ENCODE measurements at regions not wholly inside any gene's neighbourhood (a gene's known extent, or its start where the extent isn't known, plus 50 kb on each side); places are given as distances from the start of the nearest gene placed in this dataset.

DNA sequence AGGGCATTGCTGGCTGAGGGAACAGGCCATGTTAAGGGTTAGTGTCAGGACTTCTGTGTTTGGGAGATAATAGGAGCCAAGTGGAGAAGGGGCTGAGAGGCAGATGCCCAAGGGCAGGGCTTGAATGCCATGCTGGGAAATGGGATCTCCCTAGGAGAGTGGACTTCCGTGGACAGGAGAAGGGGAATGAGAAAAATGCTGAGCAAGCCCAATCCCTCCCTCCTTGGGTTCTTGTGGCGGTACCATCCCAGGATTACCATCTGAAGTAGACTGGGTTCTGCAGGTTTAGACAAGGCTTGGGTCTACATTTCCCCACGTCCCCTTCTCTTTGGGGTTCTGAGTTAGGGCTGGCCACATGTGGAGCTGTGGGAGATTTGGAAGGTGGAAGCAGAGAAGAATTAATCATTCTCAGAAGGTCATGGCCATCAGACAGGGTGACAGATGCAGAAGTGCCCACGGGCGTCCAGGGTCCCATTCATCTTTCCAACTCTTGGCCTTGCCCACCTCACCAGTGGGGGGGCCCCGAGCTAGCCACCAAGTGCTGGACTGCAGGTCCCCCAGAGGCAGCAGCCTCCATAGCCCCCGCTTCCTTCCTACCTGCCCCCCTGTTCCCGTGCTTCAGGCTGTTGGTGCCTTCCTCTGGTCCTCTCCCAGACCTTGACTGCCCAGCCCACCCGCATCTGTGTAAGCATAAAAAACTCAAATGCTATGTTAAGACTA is 354.8 kb downstream of the RPS24 start:
- no peak for DNase-seq (ENCODE audit: low read depth in 1 of 2, low spot score in 1 of 2)
- TF ChIP-seq, protein P1, sequence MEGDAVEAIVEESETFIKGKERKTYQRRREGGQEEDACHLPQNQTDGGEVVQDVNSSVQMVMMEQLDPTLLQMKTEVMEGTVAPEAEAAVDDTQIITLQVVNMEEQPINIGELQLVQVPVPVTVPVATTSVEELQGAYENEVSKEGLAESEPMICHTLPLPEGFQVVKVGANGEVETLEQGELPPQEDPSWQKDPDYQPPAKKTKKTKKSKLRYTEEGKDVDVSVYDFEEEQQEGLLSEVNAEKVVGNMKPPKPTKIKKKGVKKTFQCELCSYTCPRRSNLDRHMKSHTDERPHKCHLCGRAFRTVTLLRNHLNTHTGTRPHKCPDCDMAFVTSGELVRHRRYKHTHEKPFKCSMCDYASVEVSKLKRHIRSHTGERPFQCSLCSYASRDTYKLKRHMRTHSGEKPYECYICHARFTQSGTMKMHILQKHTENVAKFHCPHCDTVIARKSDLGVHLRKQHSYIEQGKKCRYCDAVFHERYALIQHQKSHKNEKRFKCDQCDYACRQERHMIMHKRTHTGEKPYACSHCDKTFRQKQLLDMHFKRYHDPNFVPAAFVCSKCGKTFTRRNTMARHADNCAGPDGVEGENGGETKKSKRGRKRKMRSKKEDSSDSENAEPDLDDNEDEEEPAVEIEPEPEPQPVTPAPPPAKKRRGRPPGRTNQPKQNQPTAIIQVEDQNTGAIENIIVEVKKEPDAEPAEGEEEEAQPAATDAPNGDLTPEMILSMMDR (IDR thresholded peaks at IDR 0.05; ENCODE audit: low read depth, low read length), result no peak
- no peak overlapping the region for H3K4me3 ChIP-seq
- no peaks in the 10 kb centered on the region for H3K9me3 ChIP-seq (ENCODE audit: low read depth)
- no peaks in the 10 kb centered on the region for H3K36me3 ChIP-seq
- H3K27ac ChIP-seq, result no peak overlapping the region
- H3K4me1 ChIP-seq (ENCODE audit: low read depth), result no peaks in the 10 kb centered on the region
- no peaks in the 10 kb centered on the region for H3K27me3 ChIP-seq

DNA sequence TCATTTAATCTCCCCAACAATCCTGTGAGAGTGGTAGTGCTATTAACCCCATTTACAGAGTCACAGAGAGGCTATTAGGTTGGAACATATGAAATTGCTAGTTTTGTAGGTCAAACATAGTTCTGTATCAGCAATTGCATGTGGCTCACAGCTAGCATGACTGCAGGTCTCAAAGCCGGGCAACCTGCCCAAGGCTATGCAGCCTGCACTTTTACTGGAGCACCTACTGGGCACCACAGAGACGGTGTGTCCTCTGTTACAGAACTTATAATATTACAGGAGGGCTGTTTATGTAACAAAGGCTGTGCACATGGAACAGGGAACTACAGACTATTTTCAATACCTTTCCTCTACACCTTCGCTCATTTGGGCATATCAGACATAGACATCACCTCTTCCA is 355.8 kb downstream of the RPS24 start:
- DNase-seq (ENCODE audit: low read depth in 1 of 2, low spot score in 1 of 2), result no peak
- TF ChIP-seq, protein P1 (IDR thresholded peaks at IDR 0.05; ENCODE audit: low read depth, low read length), result no peak

DNA sequence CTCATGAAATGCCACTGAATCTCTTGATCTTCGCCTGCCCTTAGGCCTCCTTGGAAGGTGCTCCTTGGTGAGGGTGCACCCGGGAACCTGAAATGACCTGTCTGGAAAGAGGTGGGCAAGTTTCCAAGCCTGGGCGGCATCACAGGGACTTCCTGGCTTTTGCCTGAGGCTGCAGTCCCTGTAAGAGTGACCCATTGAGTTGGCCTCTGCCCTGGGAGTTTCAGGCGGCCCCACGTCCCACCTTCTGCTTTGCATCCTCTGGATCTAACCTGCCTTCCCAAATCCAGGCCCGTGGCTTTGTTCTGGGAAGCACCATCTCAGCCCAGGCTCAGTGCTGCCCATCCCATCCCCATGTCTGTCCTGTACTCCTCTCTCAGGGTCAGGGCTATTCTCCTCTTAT is 356.4 kb downstream of the RPS24 start:
- Histone ChIP-seq H3K27ac (no peak overlapping the region), H3K4me1 (ENCODE audit: low read depth) (no peaks in the 10 kb centered on the region), H3K9me3 (ENCODE audit: low read depth) (no peaks in the 10 kb centered on the region), H3K36me3 (no peaks in the 10 kb centered on the region), H3K4me3 (no peak overlapping the region), H3K27me3 (no peaks in the 10 kb centered on the region)
- DNase-seq (ENCODE audit: low read depth in 1 of 2, low spot score in 1 of 2), result no peak
- TF ChIP-seq, protein P1 (IDR thresholded peaks at IDR 0.05; ENCODE audit: low read depth, low read length), result no peak

More for the DNA sequence above, 355.8 kb downstream of the RPS24 start:
- H3K36me3 ChIP-seq, result no peaks in the 10 kb centered on the region
- H3K9me3 ChIP-seq (ENCODE audit: low read depth), result no peaks in the 10 kb centered on the region
- H3K27me3 ChIP-seq, result no peaks in the 10 kb centered on the region
- H3K4me3 ChIP-seq, result no peak overlapping the region
- H3K4me1 ChIP-seq (ENCODE audit: low read depth), result no peaks in the 10 kb centered on the region
- H3K27ac ChIP-seq, result no peak overlapping the region

DNA sequence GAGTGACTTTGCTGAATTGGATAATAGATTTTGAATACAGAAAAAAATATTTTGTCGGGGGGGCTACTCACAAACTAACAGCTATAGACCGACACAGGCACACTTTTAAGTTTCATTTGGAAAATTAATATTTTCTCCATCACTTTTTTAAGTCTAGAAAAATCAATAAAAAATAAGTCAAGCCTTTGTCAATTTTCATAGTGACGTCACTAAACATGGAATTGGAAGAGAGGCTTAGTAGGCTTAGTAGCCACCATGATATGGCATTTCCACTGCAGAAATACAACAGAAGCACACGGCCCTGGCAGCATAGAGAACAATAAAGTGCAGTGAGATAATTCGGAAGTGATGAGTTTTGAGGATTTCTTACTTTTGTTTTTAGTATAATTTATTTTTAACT is 357.2 kb downstream of the RPS24 start:
- TF ChIP-seq, protein P1 (IDR thresholded peaks at IDR 0.05; ENCODE audit: low read depth, low read length), result no peak
- no peak for DNase-seq (ENCODE audit: low read depth in 1 of 2, low spot score in 1 of 2)
- Histone ChIP-seq H3K9me3 (ENCODE audit: low read depth) (no peaks in the 10 kb centered on the region), H3K4me3 (no peak overlapping the region), H3K36me3 (no peaks in the 10 kb centered on the region), H3K27me3 (no peaks in the 10 kb centered on the region), H3K27ac (no peak overlapping the region), H3K4me1 (ENCODE audit: low read depth) (no peaks in the 10 kb centered on the region)

DNA sequence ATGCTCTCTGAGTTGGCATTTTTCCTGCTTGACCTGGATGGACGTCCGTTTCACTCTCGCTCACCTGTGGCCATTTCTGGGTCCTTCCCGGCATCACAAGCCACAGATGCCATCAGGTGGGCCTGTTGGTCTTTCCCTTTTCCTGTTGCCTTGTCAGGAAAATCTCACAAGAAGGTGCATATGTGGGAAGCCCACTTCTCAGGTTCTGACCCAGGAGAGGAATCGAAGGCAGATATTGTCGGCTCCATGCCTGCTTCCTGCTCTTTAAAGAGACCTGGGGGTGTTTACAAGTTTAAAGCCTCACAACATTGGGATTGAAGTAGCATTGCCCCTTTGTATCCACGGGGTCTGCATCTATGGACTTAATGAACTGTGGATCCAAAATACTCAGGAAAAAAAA is 357.9 kb downstream of the RPS24 start:
- Histone ChIP-seq H3K27me3 (no peaks in the 10 kb centered on the region), H3K4me3 (no peak overlapping the region), H3K27ac (no peak overlapping the region), H3K4me1 (ENCODE audit: low read depth) (no peaks in the 10 kb centered on the region), H3K9me3 (ENCODE audit: low read depth) (no peaks in the 10 kb centered on the region), H3K36me3 (no peaks in the 10 kb centered on the region)
- DNase-seq (ENCODE audit: low read depth in 1 of 2, low spot score in 1 of 2), result no peak
- TF ChIP-seq, protein P1 (IDR thresholded peaks at IDR 0.05; ENCODE audit: low read depth, low read length), result no peak

Data from cardiac muscle cell (in vitro differentiated cells and primary cell).